GM21528 (cell line): ENCODE measurements at regions not wholly inside any gene's neighbourhood (a gene's known extent, or its start where the extent isn't known, plus 50 kb on each side); places are given as distances from the start of the nearest gene placed in this dataset.
"Not testable (repeated sequence)": the region's sequence is repeated elsewhere in the genome, so short reads cannot be mapped to it uniquely, and the experiment has no call there.

Experiments used
- ATAC-seq: cut with Tn5 transposase; IDR thresholded peaks from one replicate; pipeline ENCODE4 v1.9.1; 2021; ENCODE audit warnings: mild to moderate bottlenecking, moderate library complexity; ENCODE audit not compliant: unreplicated experiment, low FRiP score

GRCh38 chr6:19193624-19194023 lies 643.5 kb upstream of the ID4 start:
- no peak for ATAC-seq

- no peak for ATAC-seq
Observed at GRCh38 chr6:19204445-19204844, 632.7 kb upstream of the ID4 start.

- ATAC-seq, result no peak
Observed at GRCh38 chr6:19205076-19205475, 632.1 kb upstream of the ID4 start.

- no peak for ATAC-seq
Observed at GRCh38 chr6:19209202-19209601, 628.0 kb upstream of the ID4 start.

- no peak for ATAC-seq
Observed at GRCh38 chr6:19210849-19211590, 626.1 kb upstream of the ID4 start.

- no peak for ATAC-seq
Observed at GRCh38 chr6:19214231-19214630, 622.9 kb upstream of the ID4 start.

- ATAC-seq, result no peak
Observed at GRCh38 chr6:19219931-19220330, 617.2 kb upstream of the ID4 start.

- ATAC-seq, result no peak
Observed at GRCh38 chr6:19231878-19232561, 605.1 kb upstream of the ID4 start.

- no peak for ATAC-seq
Observed at GRCh38 chr6:19245656-19246055, 591.5 kb upstream of the ID4 start.

GRCh38 chr6:19247181-19247580 lies 590.0 kb upstream of the ID4 start:
- not testable (repeated sequence) for ATAC-seq

GRCh38 chr6:19256123-19256522 lies 581.0 kb upstream of the ID4 start:
- ATAC-seq, result not testable (repeated sequence)

GRCh38 chr6:19261642-19262041 lies 575.5 kb upstream of the ID4 start:
- no peak for ATAC-seq

- no peak for ATAC-seq
Observed at GRCh38 chr6:19268117-19268516, 569.1 kb upstream of the ID4 start.

- no peak for ATAC-seq
Observed at GRCh38 chr6:19268718-19269117, 568.5 kb upstream of the ID4 start.

GRCh38 chr6:19269341-19269898 lies 567.8 kb upstream of the ID4 start:
- ATAC-seq, result no peak

GRCh38 chr6:19270616-19271015 lies 566.6 kb upstream of the ID4 start:
- no peak for ATAC-seq

GRCh38 chr6:19279273-19279684 lies 557.9 kb upstream of the ID4 start:
- ATAC-seq, result no peak

- no peak for ATAC-seq
Observed at GRCh38 chr6:19287928-19288327, 549.2 kb upstream of the ID4 start.

GRCh38 chr6:19289457-19289856 lies 547.7 kb upstream of the ID4 start:
- no peak for ATAC-seq

- no peak for ATAC-seq
Observed at GRCh38 chr6:19297880-19298279, 539.3 kb upstream of the ID4 start.

GRCh38 chr6:19298421-19298820 lies 538.7 kb upstream of the ID4 start:
- no peak for ATAC-seq

- ATAC-seq, result no peak
Observed at GRCh38 chr6:19299129-19299528, 538.0 kb upstream of the ID4 start.
